Ovary (tissue), 3 donors: ENCODE measurements at regions not wholly inside any gene's neighbourhood (a gene's known extent, or its start where the extent isn't known, plus 50 kb on each side); places are given as distances from the start of the nearest gene placed in this dataset.

Experiments
- EP300 ChIP-seq: sonication (generic); formaldehyde crosslinking; IDR thresholded peaks from one replicate; pipeline ENCODE4 v1.6.1; 2017; ENCODE audit warnings: antibody characterized with exemption
- POLR2A ChIP-seq: fragments of 450-650 bp; IDR thresholded peaks from one replicate; pipeline ENCODE4 v1.6.1; 2017; ENCODE audit warnings: antibody characterized with exemption, mild to moderate bottlenecking, moderate library complexity
- TF ChIP-seq, protein P1 (sequence below), 3 donors: fragments of 450-650 bp in 2 of 3; fragments of 200-600 bp in 1 of 3; IDR thresholded peaks; one replicate each; pipeline versions ENCODE4 v1.5.1 to v1.8.0; 2016 to 2022; ENCODE audit warnings: antibody characterized with exemption in 3 of 3, mild to moderate bottlenecking in 1 of 3
- donor health status: DM: no; HTN: no; CAD: no.

DNA sequence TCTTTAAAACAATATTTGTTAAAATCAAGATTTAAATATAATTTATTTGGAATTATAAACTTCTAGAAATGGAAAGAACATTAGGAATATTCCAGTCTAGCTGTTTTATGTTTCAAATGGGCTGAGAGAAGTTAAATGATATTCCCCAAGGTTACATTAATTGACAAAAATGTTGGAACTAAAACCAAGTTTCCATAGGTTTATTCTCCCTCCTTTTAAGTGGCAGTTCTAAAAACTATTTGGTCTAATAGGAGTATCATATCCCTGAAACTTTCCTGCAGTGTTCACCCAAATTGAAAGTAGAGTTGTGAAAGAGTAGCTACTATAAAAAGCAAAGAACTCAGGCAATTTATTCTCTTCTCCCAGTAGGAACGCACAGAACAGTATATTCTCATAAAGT is 1185.5 kb downstream of the LRFN5 start:
- TF ChIP-seq, protein P1, sequence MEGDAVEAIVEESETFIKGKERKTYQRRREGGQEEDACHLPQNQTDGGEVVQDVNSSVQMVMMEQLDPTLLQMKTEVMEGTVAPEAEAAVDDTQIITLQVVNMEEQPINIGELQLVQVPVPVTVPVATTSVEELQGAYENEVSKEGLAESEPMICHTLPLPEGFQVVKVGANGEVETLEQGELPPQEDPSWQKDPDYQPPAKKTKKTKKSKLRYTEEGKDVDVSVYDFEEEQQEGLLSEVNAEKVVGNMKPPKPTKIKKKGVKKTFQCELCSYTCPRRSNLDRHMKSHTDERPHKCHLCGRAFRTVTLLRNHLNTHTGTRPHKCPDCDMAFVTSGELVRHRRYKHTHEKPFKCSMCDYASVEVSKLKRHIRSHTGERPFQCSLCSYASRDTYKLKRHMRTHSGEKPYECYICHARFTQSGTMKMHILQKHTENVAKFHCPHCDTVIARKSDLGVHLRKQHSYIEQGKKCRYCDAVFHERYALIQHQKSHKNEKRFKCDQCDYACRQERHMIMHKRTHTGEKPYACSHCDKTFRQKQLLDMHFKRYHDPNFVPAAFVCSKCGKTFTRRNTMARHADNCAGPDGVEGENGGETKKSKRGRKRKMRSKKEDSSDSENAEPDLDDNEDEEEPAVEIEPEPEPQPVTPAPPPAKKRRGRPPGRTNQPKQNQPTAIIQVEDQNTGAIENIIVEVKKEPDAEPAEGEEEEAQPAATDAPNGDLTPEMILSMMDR (IDR thresholded peaks at IDR 0.05) = no peak
- TF ChIP-seq POLR2A = no peak
- TF ChIP-seq EP300 = no peak
